ENCODE measurements at regions not wholly inside any gene's neighbourhood (a gene's known extent, or its start where the extent isn't known, plus 50 kb on each side); places are given as distances from the start of the nearest gene placed in this dataset.

GRCh38 chr13:94921181-94921580 is 208.8 kb upstream of the SOX21 start:
- Histone ChIP-seq H4K8ac (replicated peaks; ENCODE audit: insufficient read length, low read depth, low read length) (no peak overlapping the region), H3K9ac (ENCODE audit: extremely low read depth, insufficient read length, low read length) (no peak overlapping the region), H4K20me1 (ENCODE audit: control insufficient read depth, insufficient read depth, insufficient read length) (no peaks in the 10 kb centered on the region), H2BK5ac (ENCODE audit: insufficient read length, low read length) (no peak overlapping the region), H3K27ac (ENCODE audit: insufficient read length, low read depth, low read length) (no peak overlapping the region), H2BK120ac (ENCODE audit: low read depth, low read length, poor library complexity, severe bottlenecking) (no peak overlapping the region), H4K5ac (ENCODE audit: insufficient read length, low read depth, low read length) (no peak overlapping the region), H3K18ac (ENCODE audit: insufficient read length, low read depth, low read length) (no peak overlapping the region), H3K4me2 (ENCODE audit: insufficient read depth, insufficient read length, low read length) (no peak overlapping the region), H3K56ac (ENCODE audit: insufficient read length, low read depth, low read length) (no peak overlapping the region), H3K9me3 (ENCODE audit: control insufficient read depth, low read depth, low read length) (no peaks in the 10 kb centered on the region), H3K23me2 (ENCODE audit: insufficient read length, low read depth, low read length, poor library complexity, severe bottlenecking) (no peaks in the 10 kb centered on the region), H2BK12ac (ENCODE audit: insufficient read length, low read depth, low read length) (no peak overlapping the region), H2AFZ (ENCODE audit: low read length) (no peak overlapping the region), H3K79me1 (ENCODE audit: insufficient read depth, low read depth, low read length, poor library complexity, severe bottlenecking) (no peaks in the 10 kb centered on the region), H3T11ph (ENCODE audit: low read length) (no peak overlapping the region), H2AK5ac (ENCODE audit: insufficient read length, low read length) (no peak overlapping the region), H3K4ac (ENCODE audit: low read depth, low read length) (no peak overlapping the region), H3K14ac (ENCODE audit: insufficient read depth, low read length) (no peak overlapping the region), H2BK15ac (ENCODE audit: low read depth, low read length) (no peak overlapping the region), H3K79me2 (ENCODE audit: insufficient read depth, low read length) (no peaks in the 10 kb centered on the region), H3K27me3 (ENCODE audit: insufficient read depth, low read length) (no peaks in the 10 kb centered on the region), H3K23ac (ENCODE audit: insufficient read length, low read depth, low read length) (no peak overlapping the region), H3K4me1 (ENCODE audit: insufficient read depth, low read length) (peaks cover 6% of the 10 kb centered on the region; the same call in 1 of the 2 replicates), H4K91ac (ENCODE audit: insufficient read length, low read depth, low read length) (no peak overlapping the region), H2BK20ac (ENCODE audit: low read depth, low read length, poor library complexity, severe bottlenecking) (no peak overlapping the region)
- TF ChIP-seq, protein P1, sequence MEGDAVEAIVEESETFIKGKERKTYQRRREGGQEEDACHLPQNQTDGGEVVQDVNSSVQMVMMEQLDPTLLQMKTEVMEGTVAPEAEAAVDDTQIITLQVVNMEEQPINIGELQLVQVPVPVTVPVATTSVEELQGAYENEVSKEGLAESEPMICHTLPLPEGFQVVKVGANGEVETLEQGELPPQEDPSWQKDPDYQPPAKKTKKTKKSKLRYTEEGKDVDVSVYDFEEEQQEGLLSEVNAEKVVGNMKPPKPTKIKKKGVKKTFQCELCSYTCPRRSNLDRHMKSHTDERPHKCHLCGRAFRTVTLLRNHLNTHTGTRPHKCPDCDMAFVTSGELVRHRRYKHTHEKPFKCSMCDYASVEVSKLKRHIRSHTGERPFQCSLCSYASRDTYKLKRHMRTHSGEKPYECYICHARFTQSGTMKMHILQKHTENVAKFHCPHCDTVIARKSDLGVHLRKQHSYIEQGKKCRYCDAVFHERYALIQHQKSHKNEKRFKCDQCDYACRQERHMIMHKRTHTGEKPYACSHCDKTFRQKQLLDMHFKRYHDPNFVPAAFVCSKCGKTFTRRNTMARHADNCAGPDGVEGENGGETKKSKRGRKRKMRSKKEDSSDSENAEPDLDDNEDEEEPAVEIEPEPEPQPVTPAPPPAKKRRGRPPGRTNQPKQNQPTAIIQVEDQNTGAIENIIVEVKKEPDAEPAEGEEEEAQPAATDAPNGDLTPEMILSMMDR (conservative IDR thresholded peaks at IDR 0.05) = no peak
- peak overlapping the region in 2 of 3 experiments; percentile 18 to 63; a peak in 2 of 7 replicates for H3K27ac Mint-ChIP-seq
- no peak overlapping the region for H3K4me3 Mint-ChIP-seq
- no CpG with 5 or more reads among the region's 4 CpGs for WGBS (ENCODE audit: extremely low coverage, insufficient read length, low lambda C conversion rate)
- DNase-seq = no peak
- peaks cover 27 to 28% of the 10 kb centered on the region in 2 experiments for H3K4me1 Mint-ChIP-seq
- H3K27me3 Mint-ChIP-seq (ENCODE audit: low read depth) = no peaks in the 10 kb centered on the region
- H3K9me3 Mint-ChIP-seq = no peaks in the 10 kb centered on the region
- H3K36me3 Mint-ChIP-seq (ENCODE audit: insufficient read depth in 1 of 3, low read depth in 3 of 3) = no peaks in the 10 kb centered on the region

Measured in H9 (cell line).